GM23338 (cell line): ENCODE measurements at regions not wholly inside any gene's neighbourhood (a gene's known extent, or its start where the extent isn't known, plus 50 kb on each side); places are given as distances from the start of the nearest gene placed in this dataset.

Source experiments
- ATAC-seq: fragments of 200-7000 bp; cut with Tn5 transposase; 3 replicates; pipeline ENCODE4 v1.9.1; 2020
- DNase-seq: peaks from one replicate; pipeline ENCODE4 v3.0.0-alpha.2; 2015; ENCODE audit warnings: low spot score
- H2AFZ ChIP-seq: fragments of 200-600 bp; sonication (generic); 2 replicates; pipeline ENCODE4 v1.8.0; 2016; ENCODE audit warnings: antibody characterized with exemption, mild to moderate bottlenecking, moderate library complexity
- H3F3A ChIP-seq: fragments of 200-600 bp; sonication (generic); replicated peaks from 2 replicates; pipeline ENCODE4 v1.8.0; 2017; ENCODE audit warnings: antibody characterized with exemption, mixed run types, low read depth
- H3K27ac ChIP-seq: fragments of 200-600 bp; sonication (generic); 2 replicates; pipeline ENCODE4 v1.6.1; 2016; ENCODE audit warnings: low read depth
- H3K27me3 ChIP-seq: fragments of 200-600 bp; sonication (generic); 2 replicates; pipeline ENCODE4 v1.8.0; 2016; ENCODE audit warnings: mild to moderate bottlenecking, mixed run types, moderate library complexity; ENCODE audit not compliant: insufficient read depth
- H3K36me3 ChIP-seq: fragments of 200-600 bp; sonication (generic); 2 replicates; pipeline ENCODE4 v1.8.0; 2016; ENCODE audit warnings: mild to moderate bottlenecking; ENCODE audit not compliant: insufficient read depth
- H3K4me1 ChIP-seq: fragments of 200-600 bp; sonication (generic); 2 replicates; pipeline ENCODE4 v1.8.0; 2016; ENCODE audit warnings: mild to moderate bottlenecking, moderate library complexity; ENCODE audit not compliant: insufficient read depth
- H3K4me2 ChIP-seq: fragments of 200-600 bp; sonication (generic); 2 replicates; pipeline ENCODE4 v1.7.1; 2017; ENCODE audit warnings: mixed run types
- H3K4me3 ChIP-seq: fragments of 200-600 bp; sonication (generic); 2 replicates; pipeline ENCODE4 v1.6.1; 2016; ENCODE audit warnings: mixed run types
- H3K79me2 ChIP-seq: fragments of 200-600 bp; sonication (generic); replicated peaks from 2 replicates; pipeline ENCODE4 v1.8.0; 2017; ENCODE audit warnings: mild to moderate bottlenecking; ENCODE audit not compliant: insufficient read depth
- H3K9me2 ChIP-seq: fragments of 200-600 bp; sonication (generic); 2 replicates; pipeline ENCODE4 v1.8.0; 2017; ENCODE audit not compliant: insufficient read depth
- H4K20me1 ChIP-seq: fragments of 200-600 bp; sonication (generic); replicated peaks from 2 replicates; pipeline ENCODE4 v1.8.0; 2017; ENCODE audit warnings: mild to moderate bottlenecking; ENCODE audit not compliant: insufficient read depth
- H3K27ac Mint-ChIP-seq: 2 replicates; pipeline ENCODE4 v1.8.0; 2020; ENCODE audit warnings: inconsistent platforms, mild to moderate bottlenecking, moderate library complexity, mixed read lengths
- H3K27me3 Mint-ChIP-seq: 3 replicates; pipeline ENCODE4 v1.8.0; 2022; ENCODE audit warnings: low read depth, mild to moderate bottlenecking, moderate library complexity, mixed read lengths, inconsistent platforms; ENCODE audit not compliant: insufficient read depth, poor library complexity
- H3K36me3 Mint-ChIP-seq: 3 replicates; pipeline ENCODE4 v1.8.0; 2021; ENCODE audit warnings: low read depth, mild to moderate bottlenecking, inconsistent platforms, moderate library complexity, mixed read lengths
- H3K4me1 Mint-ChIP-seq: 3 replicates; pipeline ENCODE4 v1.8.0; 2020; ENCODE audit warnings: mild to moderate bottlenecking, inconsistent platforms, mixed read lengths
- H3K4me3 Mint-ChIP-seq: 3 replicates; pipeline ENCODE4 v1.8.0; 2021; ENCODE audit warnings: moderate library complexity, mild to moderate bottlenecking, inconsistent platforms, mixed read lengths
- H3K9me3 Mint-ChIP-seq: 3 replicates; pipeline ENCODE4 v1.8.0; 2020; ENCODE audit warnings: moderate library complexity, mild to moderate bottlenecking, inconsistent platforms, mixed read lengths
- EZH2 ChIP-seq: fragments of 200-600 bp; sonication (generic); IDR thresholded peaks from one replicate; pipeline ENCODE4 v1.8.0; 2017; ENCODE audit warnings: antibody characterized with exemption, mild to moderate bottlenecking, low read depth; ENCODE audit not compliant: unreplicated experiment
- EZH2phosphoT487 ChIP-seq: fragments of 200-600 bp; sonication (generic); IDR thresholded peaks from one replicate; pipeline ENCODE4 v1.8.1; 2018; ENCODE audit warnings: antibody characterized with exemption; ENCODE audit not compliant: unreplicated experiment
- JUNB ChIP-seq: IDR thresholded peaks from one replicate; pipeline ENCODE4 v1.6.1; 2016; ENCODE audit warnings: antibody characterized with exemption; ENCODE audit not compliant: unreplicated experiment
- NANOG ChIP-seq: IDR thresholded peaks from 2 replicates; pipeline ENCODE4 v1.6.1; 2016; ENCODE audit warnings: antibody characterized with exemption, borderline replicate concordance
- POLR2AphosphoS5 ChIP-seq: IDR thresholded peaks from 2 replicates; pipeline ENCODE4 v1.6.1; 2016; ENCODE audit warnings: antibody characterized with exemption, low read depth
- STAT1 ChIP-seq: IDR thresholded peaks from one replicate; pipeline ENCODE4 v1.6.1; 2016; ENCODE audit warnings: antibody characterized with exemption; ENCODE audit not compliant: unreplicated experiment
- ZNF114 ChIP-seq: fragments of 250-450 bp; sonication (Bioruptor Pico); IDR thresholded peaks from 2 replicates; pipeline ENCODE4 v1.5.0; 2020; ENCODE audit warnings: mild to moderate bottlenecking, moderate library complexity
- ZNF331 ChIP-seq: fragments of 250-450 bp; sonication (Bioruptor Pico); IDR thresholded peaks from 2 replicates; pipeline ENCODE4 v1.5.0; 2020; ENCODE audit warnings: low read depth, mild to moderate bottlenecking, moderate library complexity
- TF ChIP-seq, protein P1 (sequence below): IDR thresholded peaks from one replicate; pipeline ENCODE4 v1.6.1; 2018; ENCODE audit warnings: antibody characterized with exemption; ENCODE audit not compliant: unreplicated experiment
- TF ChIP-seq, protein P2 (sequence below): IDR thresholded peaks from 2 replicates; pipeline ENCODE4 v1.6.1; 2016; ENCODE audit warnings: antibody characterized with exemption
- TF ChIP-seq, protein P3 (sequence below), 2 experiments: fragments of 200-600 bp in 1 of 2; sonication (generic) in 1 of 2; conservative IDR thresholded peaks; 2 replicates each; pipeline versions ENCODE4 v1.5.1 to v1.6.1; 2016 to 2017; ENCODE audit warnings: antibody characterized with exemption in 2 of 2, low read depth in 2 of 2, mild to moderate bottlenecking in 2 of 2, moderate library complexity in 1 of 2

DNA sequence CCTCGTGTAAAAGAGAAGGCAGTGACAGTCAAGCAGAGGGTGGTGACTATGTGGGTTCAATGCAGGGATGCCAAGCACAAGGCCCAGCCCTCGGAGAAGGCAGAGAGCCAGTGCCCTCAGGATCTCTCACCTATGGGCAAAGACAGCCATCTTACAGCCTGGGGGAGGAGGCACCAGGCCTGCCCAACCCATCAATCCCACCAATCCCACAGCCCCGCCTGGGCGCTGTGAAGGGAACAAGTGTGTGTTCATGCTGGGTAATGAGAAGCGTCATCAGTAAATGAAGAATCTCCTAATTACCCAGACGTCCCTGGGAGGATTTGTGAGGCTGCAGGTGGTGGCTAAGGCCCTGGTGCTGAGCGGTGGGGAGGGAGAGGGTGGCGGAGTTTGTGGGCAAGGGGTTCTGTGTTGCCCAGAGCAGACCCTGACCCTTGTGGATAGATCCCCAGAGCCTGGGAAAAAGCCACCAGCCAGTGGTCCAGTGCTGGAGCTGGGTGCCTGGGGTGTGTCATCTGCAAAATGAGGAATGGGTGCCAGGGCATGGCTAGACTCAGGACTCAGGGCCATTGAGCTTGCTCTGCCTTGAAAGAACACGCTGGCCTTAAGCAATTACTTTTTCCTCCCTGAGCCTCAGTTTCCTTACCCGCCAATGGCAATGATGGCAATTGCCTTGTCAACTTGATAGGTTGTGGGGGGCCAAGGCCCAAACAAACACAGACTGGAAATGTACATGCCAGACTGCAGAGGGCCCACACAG, 128.1 kb upstream of the UNC5B start:
- no peaks in the 10 kb centered on the region for H3K4me1 ChIP-seq
- TF ChIP-seq, protein P1, sequence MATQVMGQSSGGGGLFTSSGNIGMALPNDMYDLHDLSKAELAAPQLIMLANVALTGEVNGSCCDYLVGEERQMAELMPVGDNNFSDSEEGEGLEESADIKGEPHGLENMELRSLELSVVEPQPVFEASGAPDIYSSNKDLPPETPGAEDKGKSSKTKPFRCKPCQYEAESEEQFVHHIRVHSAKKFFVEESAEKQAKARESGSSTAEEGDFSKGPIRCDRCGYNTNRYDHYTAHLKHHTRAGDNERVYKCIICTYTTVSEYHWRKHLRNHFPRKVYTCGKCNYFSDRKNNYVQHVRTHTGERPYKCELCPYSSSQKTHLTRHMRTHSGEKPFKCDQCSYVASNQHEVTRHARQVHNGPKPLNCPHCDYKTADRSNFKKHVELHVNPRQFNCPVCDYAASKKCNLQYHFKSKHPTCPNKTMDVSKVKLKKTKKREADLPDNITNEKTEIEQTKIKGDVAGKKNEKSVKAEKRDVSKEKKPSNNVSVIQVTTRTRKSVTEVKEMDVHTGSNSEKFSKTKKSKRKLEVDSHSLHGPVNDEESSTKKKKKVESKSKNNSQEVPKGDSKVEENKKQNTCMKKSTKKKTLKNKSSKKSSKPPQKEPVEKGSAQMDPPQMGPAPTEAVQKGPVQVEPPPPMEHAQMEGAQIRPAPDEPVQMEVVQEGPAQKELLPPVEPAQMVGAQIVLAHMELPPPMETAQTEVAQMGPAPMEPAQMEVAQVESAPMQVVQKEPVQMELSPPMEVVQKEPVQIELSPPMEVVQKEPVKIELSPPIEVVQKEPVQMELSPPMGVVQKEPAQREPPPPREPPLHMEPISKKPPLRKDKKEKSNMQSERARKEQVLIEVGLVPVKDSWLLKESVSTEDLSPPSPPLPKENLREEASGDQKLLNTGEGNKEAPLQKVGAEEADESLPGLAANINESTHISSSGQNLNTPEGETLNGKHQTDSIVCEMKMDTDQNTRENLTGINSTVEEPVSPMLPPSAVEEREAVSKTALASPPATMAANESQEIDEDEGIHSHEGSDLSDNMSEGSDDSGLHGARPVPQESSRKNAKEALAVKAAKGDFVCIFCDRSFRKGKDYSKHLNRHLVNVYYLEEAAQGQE, result no peak
- TF ChIP-seq ZNF114 (CRISPR knock-in tag), result no peak
- TF ChIP-seq, protein P2, sequence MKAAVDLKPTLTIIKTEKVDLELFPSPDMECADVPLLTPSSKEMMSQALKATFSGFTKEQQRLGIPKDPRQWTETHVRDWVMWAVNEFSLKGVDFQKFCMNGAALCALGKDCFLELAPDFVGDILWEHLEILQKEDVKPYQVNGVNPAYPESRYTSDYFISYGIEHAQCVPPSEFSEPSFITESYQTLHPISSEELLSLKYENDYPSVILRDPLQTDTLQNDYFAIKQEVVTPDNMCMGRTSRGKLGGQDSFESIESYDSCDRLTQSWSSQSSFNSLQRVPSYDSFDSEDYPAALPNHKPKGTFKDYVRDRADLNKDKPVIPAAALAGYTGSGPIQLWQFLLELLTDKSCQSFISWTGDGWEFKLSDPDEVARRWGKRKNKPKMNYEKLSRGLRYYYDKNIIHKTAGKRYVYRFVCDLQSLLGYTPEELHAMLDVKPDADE, result no peak
- TF ChIP-seq ZNF331 (CRISPR knock-in tag), result no peak
- TF ChIP-seq EZH2, result no peak
- TF ChIP-seq, protein P3, sequence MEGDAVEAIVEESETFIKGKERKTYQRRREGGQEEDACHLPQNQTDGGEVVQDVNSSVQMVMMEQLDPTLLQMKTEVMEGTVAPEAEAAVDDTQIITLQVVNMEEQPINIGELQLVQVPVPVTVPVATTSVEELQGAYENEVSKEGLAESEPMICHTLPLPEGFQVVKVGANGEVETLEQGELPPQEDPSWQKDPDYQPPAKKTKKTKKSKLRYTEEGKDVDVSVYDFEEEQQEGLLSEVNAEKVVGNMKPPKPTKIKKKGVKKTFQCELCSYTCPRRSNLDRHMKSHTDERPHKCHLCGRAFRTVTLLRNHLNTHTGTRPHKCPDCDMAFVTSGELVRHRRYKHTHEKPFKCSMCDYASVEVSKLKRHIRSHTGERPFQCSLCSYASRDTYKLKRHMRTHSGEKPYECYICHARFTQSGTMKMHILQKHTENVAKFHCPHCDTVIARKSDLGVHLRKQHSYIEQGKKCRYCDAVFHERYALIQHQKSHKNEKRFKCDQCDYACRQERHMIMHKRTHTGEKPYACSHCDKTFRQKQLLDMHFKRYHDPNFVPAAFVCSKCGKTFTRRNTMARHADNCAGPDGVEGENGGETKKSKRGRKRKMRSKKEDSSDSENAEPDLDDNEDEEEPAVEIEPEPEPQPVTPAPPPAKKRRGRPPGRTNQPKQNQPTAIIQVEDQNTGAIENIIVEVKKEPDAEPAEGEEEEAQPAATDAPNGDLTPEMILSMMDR (conservative IDR thresholded peaks at IDR 0.05; ENCODE audit: low read depth in 2 of 2), result no peak
- TF ChIP-seq JUNB, result no peak
- no peak for ATAC-seq
- no peaks in the 10 kb centered on the region for H3K9me2 ChIP-seq
- peaks cover 4% of the 10 kb centered on the region; the same call in 2 of the 3 replicates for H3K4me1 Mint-ChIP-seq
- no peak overlapping the region for H3K27ac ChIP-seq
- no peak overlapping the region for H3K4me2 ChIP-seq
- DNase-seq, result no peak
- H3K36me3 ChIP-seq, result no peaks in the 10 kb centered on the region
- no peaks in the 10 kb centered on the region for H3K36me3 Mint-ChIP-seq
- H3K27me3 Mint-ChIP-seq, result peaks cover 7% of the 10 kb centered on the region
- H3K27ac Mint-ChIP-seq, result no peak overlapping the region
- no peaks in the 10 kb centered on the region for H3K9me3 Mint-ChIP-seq
- no peaks in the 10 kb centered on the region for H3K79me2 ChIP-seq
- no peak overlapping the region for H3K4me3 ChIP-seq
- H4K20me1 ChIP-seq, result no peaks in the 10 kb centered on the region
- no peak overlapping the region for H2AFZ ChIP-seq
- H3F3A ChIP-seq, result no peaks in the 10 kb centered on the region
- no peak overlapping the region for H3K4me3 Mint-ChIP-seq
- no peaks in the 10 kb centered on the region for H3K27me3 ChIP-seq

DNA sequence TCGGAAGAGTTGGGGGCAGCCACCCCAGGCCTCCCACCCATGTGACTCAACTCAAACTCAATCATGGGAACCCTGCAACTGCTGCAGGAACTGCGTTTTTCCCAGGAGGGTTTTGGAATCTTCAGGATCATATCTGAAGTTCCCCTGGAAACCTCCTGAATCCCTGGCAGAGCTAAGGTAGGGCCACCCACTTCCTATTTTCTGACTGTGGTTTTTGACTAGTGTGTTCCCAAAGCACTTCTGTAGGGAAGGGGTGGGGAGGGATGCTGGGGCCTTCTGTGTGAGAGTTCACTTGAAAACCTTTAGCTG, 127.6 kb upstream of the UNC5B start:
- peaks cover 4% of the 10 kb centered on the region; the same call in 2 of the 3 replicates for H3K4me1 Mint-ChIP-seq
- H3K27me3 Mint-ChIP-seq, result peaks cover 7% of the 10 kb centered on the region
- no peaks in the 10 kb centered on the region for H3K79me2 ChIP-seq
- H4K20me1 ChIP-seq, result no peaks in the 10 kb centered on the region
- no peaks in the 10 kb centered on the region for H3K9me2 ChIP-seq
- no peaks in the 10 kb centered on the region for H3F3A ChIP-seq
- no peak overlapping the region for H3K27ac ChIP-seq
- H3K9me3 Mint-ChIP-seq, result no peaks in the 10 kb centered on the region
- no peak overlapping the region for H3K4me3 Mint-ChIP-seq
- H3K27me3 ChIP-seq, result no peaks in the 10 kb centered on the region
- H3K36me3 Mint-ChIP-seq, result no peaks in the 10 kb centered on the region
- no peaks in the 10 kb centered on the region for H3K36me3 ChIP-seq
- no peak overlapping the region for H3K27ac Mint-ChIP-seq
- no peak overlapping the region for H3K4me3 ChIP-seq
- no peak for DNase-seq
- no peak overlapping the region for H3K4me2 ChIP-seq
- no peak overlapping the region for H2AFZ ChIP-seq
- H3K4me1 ChIP-seq, result no peaks in the 10 kb centered on the region
- ATAC-seq, result no peak
- TF ChIP-seq POLR2AphosphoS5 (no peak), JUNB (no peak), EZH2phosphoT487 (no peak), STAT1 (no peak), ZNF331 (CRISPR knock-in tag) (no peak), NANOG (no peak)
- TF ChIP-seq, protein P1, result no peak
- TF ChIP-seq, protein P3 (conservative IDR thresholded peaks at IDR 0.05; ENCODE audit: low read depth in 2 of 2), result no peak
